ENCODE measurements at regions not wholly inside any gene's neighbourhood (a gene's known extent, or its start where the extent isn't known, plus 50 kb on each side); places are given as distances from the start of the nearest gene placed in this dataset.

- no peak for TF ChIP-seq CTCF (IDR thresholded peaks at IDR 0.05)
- TF ChIP-seq POLR2A (IDR thresholded peaks at IDR 0.05): no peak
Observed at GRCh38 chr5:39654715-39655114, 229.9 kb upstream of the DAB2 start.

All from uterus (tissue), 2 donors.